ENCODE measurements at regions not wholly inside any gene's neighbourhood (a gene's known extent, or its start where the extent isn't known, plus 50 kb on each side); places are given as distances from the start of the nearest gene placed in this dataset.

DNA sequence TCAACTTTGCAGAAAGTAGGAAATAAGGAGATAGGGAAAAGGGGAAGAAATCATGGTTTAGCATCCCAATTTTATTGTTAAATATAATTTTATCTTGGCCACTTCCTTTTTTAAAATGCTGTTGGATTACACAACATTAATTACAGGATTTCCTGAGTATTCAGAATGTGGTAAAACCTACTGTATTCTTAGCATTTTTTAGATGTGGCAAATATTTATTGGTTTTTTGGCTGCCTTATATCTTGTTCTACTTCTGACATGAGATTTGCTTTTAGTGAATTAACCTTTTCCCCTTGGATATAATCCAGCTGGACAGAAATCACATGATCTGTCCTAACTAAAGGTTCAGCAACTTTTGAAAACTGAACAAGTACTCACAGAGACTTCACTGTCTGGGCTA lies 104.9 kb downstream of the PTGS2 start:
- no peak overlapping the region for H2BK5ac ChIP-seq (ENCODE audit: low read length)
- H3K79me1 ChIP-seq (ENCODE audit: low read depth, low read length): no peaks in the 10 kb centered on the region

DNA sequence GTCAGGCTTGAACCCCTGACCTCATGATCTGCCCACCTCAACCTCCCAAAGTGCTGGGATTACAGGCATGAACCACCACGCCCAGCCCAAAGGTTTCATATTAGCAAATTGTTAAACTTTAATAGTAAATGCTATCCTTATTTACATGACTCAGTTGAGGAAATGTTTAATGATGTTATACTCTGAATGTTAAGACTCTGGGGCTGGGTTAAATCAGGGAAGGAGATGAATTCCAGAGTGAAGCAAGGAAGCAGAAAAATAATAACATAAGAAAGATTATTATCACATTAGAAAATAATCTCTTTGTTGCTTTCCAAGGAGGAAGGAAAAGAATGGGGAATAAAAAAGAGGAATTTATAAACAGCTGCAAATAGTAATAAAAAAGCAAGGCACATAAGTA lies 105.3 kb downstream of the PTGS2 start:
- no peak overlapping the region for H3K23ac ChIP-seq (ENCODE audit: low read depth, low read length, poor library complexity)
- no peak overlapping the region for H3K14ac ChIP-seq (ENCODE audit: low read length)
- no peak overlapping the region for H2BK120ac ChIP-seq (ENCODE audit: low read depth, low read length)
- no peak overlapping the region for H3K4me3 ChIP-seq (ENCODE audit: low read length in 2 of 2)
- H4K91ac ChIP-seq (ENCODE audit: low read depth, low read length, poor library complexity): no peak overlapping the region
- H3K27ac ChIP-seq (replicated peaks; ENCODE audit: low read length): no peak overlapping the region
- H2AFZ ChIP-seq (ENCODE audit: low read length): no peak overlapping the region
- no peaks in the 10 kb centered on the region for H3K36me3 ChIP-seq (replicated peaks in 1 of 2; ENCODE audit: control insufficient read depth in 2 of 2, insufficient read depth in 2 of 2, low read length in 2 of 2)
- no peak overlapping the region for H4K8ac ChIP-seq (ENCODE audit: low read depth, low read length)
- no peak overlapping the region for H2BK12ac ChIP-seq (ENCODE audit: low read length)
- no CpG with 5 or more reads among the region's 1 CpG for WGBS, 2 donors (ENCODE audit: extremely low coverage in 2 of 2, insufficient read length in 2 of 2, insufficient replicate concordance in 1 of 2)
- H2BK15ac ChIP-seq (ENCODE audit: low read length): no peak overlapping the region
- no peak for DNase-seq (ENCODE audit: low spot score)
- H3K9ac ChIP-seq (ENCODE audit: low read depth, low read length, poor library complexity): no peak overlapping the region
- H2BK5ac ChIP-seq (ENCODE audit: low read length): no peak overlapping the region
- H3K9me3 ChIP-seq (replicated peaks in 1 of 2; ENCODE audit: control insufficient read depth in 2 of 2, insufficient read depth in 1 of 2, low read depth in 1 of 2, low read length in 2 of 2): no peaks in the 10 kb centered on the region
- H3K18ac ChIP-seq (ENCODE audit: low read length): no peak overlapping the region
- H3K79me1 ChIP-seq (ENCODE audit: low read depth, low read length): no peaks in the 10 kb centered on the region
- H2AK5ac ChIP-seq (ENCODE audit: low read depth, low read length): no peak overlapping the region
- H3K27me3 ChIP-seq (ENCODE audit: control insufficient read depth in 3 of 3, insufficient read depth in 3 of 3, low read depth in 1 of 3, low read length in 3 of 3): no peaks in the 10 kb centered on the region
- H3K4me1 ChIP-seq (ENCODE audit: control insufficient read depth in 2 of 2, insufficient read depth in 1 of 2, low read depth in 1 of 2, low read length in 2 of 2): no peaks in the 10 kb centered on the region
- H3K4me2 ChIP-seq (ENCODE audit: insufficient read depth, low read length, poor library complexity, severe bottlenecking): no peak overlapping the region
- no peak overlapping the region for H3K4ac ChIP-seq (ENCODE audit: low read length)

More for the DNA sequence above, 104.9 kb downstream of the PTGS2 start:
- Histone ChIP-seq H4K8ac (ENCODE audit: low read depth, low read length) (no peak overlapping the region), H2BK12ac (ENCODE audit: low read length) (no peak overlapping the region), H3K27ac (replicated peaks; ENCODE audit: low read length) (no peak overlapping the region), H3K9me3 (replicated peaks in 1 of 2; ENCODE audit: control insufficient read depth in 2 of 2, insufficient read depth in 1 of 2, low read depth in 1 of 2, low read length in 2 of 2) (no peaks in the 10 kb centered on the region), H3K18ac (ENCODE audit: low read length) (no peak overlapping the region), H3K4me3 (ENCODE audit: low read length in 2 of 2) (no peak overlapping the region), H3K14ac (ENCODE audit: low read length) (no peak overlapping the region), H4K91ac (ENCODE audit: low read depth, low read length, poor library complexity) (no peak overlapping the region), H3K23ac (ENCODE audit: low read depth, low read length, poor library complexity) (no peak overlapping the region), H2BK120ac (ENCODE audit: low read depth, low read length) (no peak overlapping the region), H3K27me3 (ENCODE audit: control insufficient read depth in 3 of 3, insufficient read depth in 3 of 3, low read depth in 1 of 3, low read length in 3 of 3) (no peaks in the 10 kb centered on the region), H3K36me3 (replicated peaks in 1 of 2; ENCODE audit: control insufficient read depth in 2 of 2, insufficient read depth in 2 of 2, low read length in 2 of 2) (no peaks in the 10 kb centered on the region), H3K9ac (ENCODE audit: low read depth, low read length, poor library complexity) (no peak overlapping the region), H2AK5ac (ENCODE audit: low read depth, low read length) (no peak overlapping the region), H2BK15ac (ENCODE audit: low read length) (no peak overlapping the region), H3K4ac (ENCODE audit: low read length) (no peak overlapping the region), H2AFZ (ENCODE audit: low read length) (no peak overlapping the region), H3K4me1 (ENCODE audit: control insufficient read depth in 2 of 2, insufficient read depth in 1 of 2, low read depth in 1 of 2, low read length in 2 of 2) (no peaks in the 10 kb centered on the region), H3K4me2 (ENCODE audit: insufficient read depth, low read length, poor library complexity, severe bottlenecking) (no peak overlapping the region)
- no peak for DNase-seq (ENCODE audit: low spot score)

DNA sequence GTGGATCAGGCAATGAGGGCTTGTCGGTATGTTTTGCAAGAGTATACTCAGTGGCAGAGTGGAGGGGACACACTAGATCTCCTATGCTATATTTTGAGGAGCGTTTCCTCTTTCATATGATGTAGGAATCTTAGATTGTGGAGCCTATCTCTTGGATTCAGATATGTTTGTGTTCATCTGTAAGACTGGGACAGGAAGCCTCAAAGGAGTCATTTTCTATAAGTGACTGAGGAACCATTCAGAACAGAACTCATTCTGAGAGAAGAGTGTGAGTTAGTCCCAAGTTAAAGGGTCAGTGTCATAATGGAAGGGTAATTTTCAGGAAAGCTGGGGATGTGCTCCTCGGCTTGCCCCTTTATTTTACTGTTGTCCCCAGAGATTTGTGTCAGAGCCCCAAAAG lies 107.7 kb downstream of the PTGS2 start:
- H3K27ac ChIP-seq (replicated peaks; ENCODE audit: low read length): no peak overlapping the region
- no peaks in the 10 kb centered on the region for H3K4me1 ChIP-seq (ENCODE audit: control insufficient read depth in 2 of 2, insufficient read depth in 1 of 2, low read depth in 1 of 2, low read length in 2 of 2)
- no peak overlapping the region for H3K4me2 ChIP-seq (ENCODE audit: insufficient read depth, low read length, poor library complexity, severe bottlenecking)
- H3K27me3 ChIP-seq (ENCODE audit: control insufficient read depth in 3 of 3, insufficient read depth in 3 of 3, low read depth in 1 of 3, low read length in 3 of 3): no peaks in the 10 kb centered on the region
- H3K4ac ChIP-seq (ENCODE audit: low read length): no peak overlapping the region
- H3K4me3 ChIP-seq (ENCODE audit: low read length in 2 of 2): no peak overlapping the region
- no CpG with 5 or more reads among the region's 3 CpGs for WGBS, 2 donors (ENCODE audit: extremely low coverage in 2 of 2, insufficient read length in 2 of 2, insufficient replicate concordance in 1 of 2)
- no peak overlapping the region for H2BK120ac ChIP-seq (ENCODE audit: low read depth, low read length)
- H2BK5ac ChIP-seq (ENCODE audit: low read length): no peak overlapping the region
- H3K14ac ChIP-seq (ENCODE audit: low read length): no peak overlapping the region
- no peak overlapping the region for H2AFZ ChIP-seq (ENCODE audit: low read length)
- H3K36me3 ChIP-seq (replicated peaks in 1 of 2; ENCODE audit: control insufficient read depth in 2 of 2, insufficient read depth in 2 of 2, low read length in 2 of 2): no peaks in the 10 kb centered on the region
- H3K9ac ChIP-seq (ENCODE audit: low read depth, low read length, poor library complexity): no peak overlapping the region
- H2BK15ac ChIP-seq (ENCODE audit: low read length): no peak overlapping the region
- no peak overlapping the region for H2BK12ac ChIP-seq (ENCODE audit: low read length)
- no peaks in the 10 kb centered on the region for H3K79me1 ChIP-seq (ENCODE audit: low read depth, low read length)
- H2AK5ac ChIP-seq (ENCODE audit: low read depth, low read length): no peak overlapping the region
- DNase-seq (ENCODE audit: low spot score): no peak
- H3K18ac ChIP-seq (ENCODE audit: low read length): no peak overlapping the region
- no peaks in the 10 kb centered on the region for H3K9me3 ChIP-seq (replicated peaks in 1 of 2; ENCODE audit: control insufficient read depth in 2 of 2, insufficient read depth in 1 of 2, low read depth in 1 of 2, low read length in 2 of 2)
- no peak overlapping the region for H4K8ac ChIP-seq (ENCODE audit: low read depth, low read length)
- H3K23ac ChIP-seq (ENCODE audit: low read depth, low read length, poor library complexity): no peak overlapping the region
- no peak overlapping the region for H4K91ac ChIP-seq (ENCODE audit: low read depth, low read length, poor library complexity)

DNA sequence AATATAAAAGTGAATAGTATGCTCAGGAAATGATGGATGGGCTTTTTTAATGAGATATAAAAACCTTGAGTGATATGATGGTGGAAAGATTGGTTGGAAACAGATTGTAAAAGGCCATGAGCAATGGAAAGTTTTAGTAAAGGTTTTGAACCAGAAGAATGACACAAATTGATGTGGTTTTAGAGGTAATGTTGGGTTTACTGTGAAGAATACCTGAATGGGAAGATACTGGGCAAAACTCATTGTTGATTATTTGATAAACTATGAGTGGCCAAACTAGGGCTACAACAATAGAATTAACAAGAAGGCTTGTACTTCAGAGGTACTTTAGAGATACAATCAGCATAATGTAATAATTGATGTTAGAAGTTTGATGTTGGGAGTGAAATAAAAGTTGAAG lies 108.5 kb downstream of the PTGS2 start:
- no peak overlapping the region for H2BK12ac ChIP-seq (ENCODE audit: low read length)
- no peak overlapping the region for H2AFZ ChIP-seq (ENCODE audit: low read length)
- no peak overlapping the region for H2AK5ac ChIP-seq (ENCODE audit: low read depth, low read length)
- H3K36me3 ChIP-seq (replicated peaks in 1 of 2; ENCODE audit: control insufficient read depth in 2 of 2, insufficient read depth in 2 of 2, low read length in 2 of 2): no peaks in the 10 kb centered on the region
- H3K4me1 ChIP-seq (ENCODE audit: control insufficient read depth in 2 of 2, insufficient read depth in 1 of 2, low read depth in 1 of 2, low read length in 2 of 2): no peaks in the 10 kb centered on the region
- DNase-seq (ENCODE audit: low spot score): no peak
- no peak overlapping the region for H3K23ac ChIP-seq (ENCODE audit: low read depth, low read length, poor library complexity)
- no peaks in the 10 kb centered on the region for H3K27me3 ChIP-seq (ENCODE audit: control insufficient read depth in 3 of 3, insufficient read depth in 3 of 3, low read depth in 1 of 3, low read length in 3 of 3)
- H3K79me1 ChIP-seq (ENCODE audit: low read depth, low read length): no peaks in the 10 kb centered on the region
- no peak overlapping the region for H4K91ac ChIP-seq (ENCODE audit: low read depth, low read length, poor library complexity)
- H3K14ac ChIP-seq (ENCODE audit: low read length): no peak overlapping the region
- H2BK15ac ChIP-seq (ENCODE audit: low read length): no peak overlapping the region
- H3K27ac ChIP-seq (replicated peaks; ENCODE audit: low read length): no peak overlapping the region
- H3K4me3 ChIP-seq (ENCODE audit: low read length in 2 of 2): no peak overlapping the region
- H4K8ac ChIP-seq (ENCODE audit: low read depth, low read length): no peak overlapping the region
- H3K9ac ChIP-seq (ENCODE audit: low read depth, low read length, poor library complexity): no peak overlapping the region
- no peak overlapping the region for H3K4ac ChIP-seq (ENCODE audit: low read length)
- no peaks in the 10 kb centered on the region for H3K9me3 ChIP-seq (replicated peaks in 1 of 2; ENCODE audit: control insufficient read depth in 2 of 2, insufficient read depth in 1 of 2, low read depth in 1 of 2, low read length in 2 of 2)
- H3K18ac ChIP-seq (ENCODE audit: low read length): no peak overlapping the region
- H2BK120ac ChIP-seq (ENCODE audit: low read depth, low read length): no peak overlapping the region
- H2BK5ac ChIP-seq (ENCODE audit: low read length): no peak overlapping the region
- H3K4me2 ChIP-seq (ENCODE audit: insufficient read depth, low read length, poor library complexity, severe bottlenecking): no peak overlapping the region
